ENCODE measurements at regions not wholly inside any gene's neighbourhood (a gene's known extent, or its start where the extent isn't known, plus 50 kb on each side); places are given as distances from the start of the nearest gene placed in this dataset.
A peak's percentile ranks its signal among the peaks of the same experiment; 100 is the strongest.

- Mint-ChIP-seq H3K4me1 (no peaks in the 10 kb centered on the region), H3K27me3 (no peaks in the 10 kb centered on the region), H3K27ac (no peak overlapping the region), H3K4me3 (no peak overlapping the region), H3K9me3 (peaks cover 0 to 19% (median 8%) of the 10 kb centered on the region in 5 donors), H3K36me3 (no peaks in the 10 kb centered on the region)
- POLR2A ChIA-PET, result no interaction called here
- no peaks in the 10 kb centered on the region for H3K9me3 ChIP-seq (ENCODE audit: low read length)
- CTCF ChIA-PET, result no interaction called here
- no peak overlapping the region for H3K4me3 ChIP-seq (ENCODE audit: low read length)
- no peak for DNase-seq
- H3K4me1 ChIP-seq (ENCODE audit: insufficient read depth, low read length), result no peaks in the 10 kb centered on the region
- H3K36me3 ChIP-seq (ENCODE audit: insufficient read depth, low read length), result no peaks in the 10 kb centered on the region
- no peaks in the 10 kb centered on the region for H3K27me3 ChIP-seq (ENCODE audit: insufficient read depth, low read length, poor library complexity, severe bottlenecking)
- no peak overlapping the region for H3K27ac ChIP-seq (ENCODE audit: low read depth, low read length)
Observed at GRCh38 chr4:156568484-156568883, 403.1 kb downstream of the PDGFC start.

GRCh38 chr4:156568041-156568440, 403.6 kb downstream of the PDGFC start:
- POLR2A ChIA-PET, result no interaction called here
- no peaks in the 10 kb centered on the region for H3K27me3 Mint-ChIP-seq

GRCh38 chr4:156560701-156561100, 410.9 kb downstream of the PDGFC start:
- Histone ChIP-seq H3K27me3 (ENCODE audit: insufficient read depth, low read length, poor library complexity, severe bottlenecking) (no peaks in the 10 kb centered on the region), H3K4me3 (ENCODE audit: low read length) (no peak overlapping the region), H3K36me3 (ENCODE audit: insufficient read depth, low read length) (no peaks in the 10 kb centered on the region), H3K9me3 (ENCODE audit: low read length) (no peaks in the 10 kb centered on the region), H3K4me1 (ENCODE audit: insufficient read depth, low read length) (no peaks in the 10 kb centered on the region), H3K27ac (ENCODE audit: low read depth, low read length) (no peak overlapping the region)
- ChIA-PET POLR2A (no interaction called here), CTCF (no interaction called here)
- Mint-ChIP-seq H3K27me3 (no peaks in the 10 kb centered on the region), H3K4me3 (no peak overlapping the region), H3K9me3 (peaks cover 0 to 25% (median 10%) of the 10 kb centered on the region in 5 donors), H3K4me1 (no peaks in the 10 kb centered on the region), H3K27ac (no peak overlapping the region), H3K36me3 (no peaks in the 10 kb centered on the region)
- DNase-seq, result no peak

More at GRCh38 chr4:156568041-156568440, 403.6 kb downstream of the PDGFC start:
- H3K9me3 Mint-ChIP-seq, result peaks cover 0 to 17% (median 8%) of the 10 kb centered on the region in 5 donors
- H3K36me3 ChIP-seq (ENCODE audit: insufficient read depth, low read length), result no peaks in the 10 kb centered on the region
- no peaks in the 10 kb centered on the region for H3K36me3 Mint-ChIP-seq
- no peak overlapping the region for H3K4me3 Mint-ChIP-seq
- no peaks in the 10 kb centered on the region for H3K9me3 ChIP-seq (ENCODE audit: low read length)
- no peaks in the 10 kb centered on the region for H3K27me3 ChIP-seq (ENCODE audit: insufficient read depth, low read length, poor library complexity, severe bottlenecking)
- no peak overlapping the region for H3K27ac Mint-ChIP-seq
- H3K27ac ChIP-seq (ENCODE audit: low read depth, low read length), result no peak overlapping the region
- H3K4me1 ChIP-seq (ENCODE audit: insufficient read depth, low read length), result no peaks in the 10 kb centered on the region
- H3K4me1 Mint-ChIP-seq, result no peaks in the 10 kb centered on the region
- no peak overlapping the region for H3K4me3 ChIP-seq (ENCODE audit: low read length)
- CTCF ChIA-PET, result no interaction called here
- no peak for DNase-seq

DNA sequence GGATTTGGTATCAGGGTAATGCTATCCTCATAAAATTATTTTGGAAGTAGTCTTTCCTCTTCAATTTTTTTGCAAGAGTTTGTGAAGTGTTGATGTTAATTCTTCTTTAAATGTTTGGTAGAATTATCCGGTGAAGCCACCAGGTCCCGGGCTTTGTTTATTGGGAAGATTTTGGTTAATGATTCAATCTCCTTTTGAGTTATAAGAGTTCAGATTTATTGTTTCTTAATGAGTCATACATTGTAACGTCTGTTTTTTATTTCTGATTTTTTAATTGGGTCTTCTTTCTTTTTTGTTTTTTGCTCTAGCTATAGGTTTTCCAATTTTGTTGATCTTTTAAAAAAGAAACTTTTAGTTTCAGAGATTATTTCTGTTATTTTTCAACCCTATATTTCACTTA, 412.3 kb downstream of the PDGFC start:
- H3K4me3 ChIP-seq (ENCODE audit: low read length), result no peak overlapping the region
- no peaks in the 10 kb centered on the region for H3K4me1 Mint-ChIP-seq
- H3K27ac ChIP-seq (ENCODE audit: low read depth, low read length), result no peak overlapping the region
- H3K27me3 ChIP-seq (ENCODE audit: insufficient read depth, low read length, poor library complexity, severe bottlenecking), result no peaks in the 10 kb centered on the region
- no peaks in the 10 kb centered on the region for H3K9me3 ChIP-seq (ENCODE audit: low read length)
- H3K4me1 ChIP-seq (ENCODE audit: insufficient read depth, low read length), result no peaks in the 10 kb centered on the region
- POLR2A ChIA-PET, result no interaction called here
- no peaks in the 10 kb centered on the region for H3K36me3 ChIP-seq (ENCODE audit: insufficient read depth, low read length)
- H3K4me3 Mint-ChIP-seq, result no peak overlapping the region
- no peak for DNase-seq
- CTCF ChIA-PET, result no interaction called here
- no peak overlapping the region for H3K27ac Mint-ChIP-seq
- no peaks in the 10 kb centered on the region for H3K36me3 Mint-ChIP-seq
- peaks cover 2 to 36% (median 13%) of the 10 kb centered on the region in 5 donors for H3K9me3 Mint-ChIP-seq
- H3K27me3 Mint-ChIP-seq, result no peaks in the 10 kb centered on the region

DNA sequence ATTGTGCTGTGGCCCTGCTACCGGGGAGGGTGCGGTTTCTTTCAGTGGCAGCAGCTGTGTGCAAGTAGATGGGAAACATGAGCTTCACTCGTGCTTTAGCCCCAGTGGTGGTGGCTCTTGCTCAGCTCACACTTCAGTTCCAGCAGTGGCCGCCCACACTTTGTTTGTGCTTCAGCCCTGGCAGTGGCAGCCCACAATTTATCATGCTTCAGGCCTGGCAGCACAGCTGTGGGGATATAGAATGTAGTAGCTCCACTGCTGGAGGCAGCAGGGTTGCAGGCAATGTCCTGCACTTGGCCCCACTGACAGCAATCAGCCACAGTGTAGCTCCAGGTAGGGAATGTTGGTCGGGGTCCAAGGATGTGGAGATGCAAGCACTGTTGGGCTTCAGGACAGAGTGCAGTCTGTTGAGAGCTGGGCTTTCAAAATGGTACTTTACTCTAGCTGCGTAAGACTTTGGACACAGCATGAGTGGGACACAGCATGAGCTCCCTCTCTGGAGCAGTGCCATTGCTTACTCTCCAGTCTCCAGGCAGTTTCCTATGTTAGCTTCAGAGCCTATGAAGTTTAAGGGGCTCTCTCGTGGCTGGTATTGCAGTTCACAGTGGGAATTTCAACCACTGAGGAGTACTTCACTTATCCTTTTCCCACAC, 413.1 kb downstream of the PDGFC start:
- no peaks in the 10 kb centered on the region for H3K4me1 Mint-ChIP-seq
- no peak overlapping the region for H3K4me3 Mint-ChIP-seq
- ChIA-PET CTCF (no interaction called here), POLR2A (no interaction called here)
- Histone ChIP-seq H3K9me3 (ENCODE audit: low read length) (no peaks in the 10 kb centered on the region), H3K4me1 (ENCODE audit: insufficient read depth, low read length) (no peaks in the 10 kb centered on the region), H3K27me3 (ENCODE audit: insufficient read depth, low read length, poor library complexity, severe bottlenecking) (no peaks in the 10 kb centered on the region), H3K36me3 (ENCODE audit: insufficient read depth, low read length) (no peaks in the 10 kb centered on the region), H3K27ac (ENCODE audit: low read depth, low read length) (no peak overlapping the region), H3K4me3 (ENCODE audit: low read length) (no peak overlapping the region)
- H3K36me3 Mint-ChIP-seq, result no peaks in the 10 kb centered on the region
- H3K27ac Mint-ChIP-seq, result peak overlapping the region in 1 of 8 donors; percentile 24
- no peak for DNase-seq
- peaks cover 7 to 40% (median 13%) of the 10 kb centered on the region in 5 donors for H3K9me3 Mint-ChIP-seq
- no peaks in the 10 kb centered on the region for H3K27me3 Mint-ChIP-seq

DNA sequence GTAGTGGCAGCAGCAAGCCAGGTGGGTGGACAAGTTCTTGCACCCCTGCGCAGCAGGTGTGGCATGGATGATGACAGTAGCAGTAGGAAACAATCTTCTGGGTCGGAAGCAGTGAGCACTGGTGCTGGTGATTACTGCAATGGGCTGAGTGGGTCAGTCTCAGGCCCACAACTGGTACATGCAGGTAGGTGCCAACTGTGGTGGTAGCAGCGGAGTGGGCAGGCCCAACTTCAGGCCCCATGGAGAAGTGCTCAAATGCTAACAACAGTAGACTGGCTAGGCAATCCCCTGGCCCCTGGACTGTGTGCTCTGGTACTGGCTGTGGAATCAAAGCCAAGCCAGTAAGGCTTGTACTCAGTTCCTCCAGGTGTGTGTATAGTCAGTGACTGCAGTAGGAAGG, 413.7 kb downstream of the PDGFC start:
- Mint-ChIP-seq H3K27ac (no peak overlapping the region), H3K36me3 (no peaks in the 10 kb centered on the region)

DNA sequence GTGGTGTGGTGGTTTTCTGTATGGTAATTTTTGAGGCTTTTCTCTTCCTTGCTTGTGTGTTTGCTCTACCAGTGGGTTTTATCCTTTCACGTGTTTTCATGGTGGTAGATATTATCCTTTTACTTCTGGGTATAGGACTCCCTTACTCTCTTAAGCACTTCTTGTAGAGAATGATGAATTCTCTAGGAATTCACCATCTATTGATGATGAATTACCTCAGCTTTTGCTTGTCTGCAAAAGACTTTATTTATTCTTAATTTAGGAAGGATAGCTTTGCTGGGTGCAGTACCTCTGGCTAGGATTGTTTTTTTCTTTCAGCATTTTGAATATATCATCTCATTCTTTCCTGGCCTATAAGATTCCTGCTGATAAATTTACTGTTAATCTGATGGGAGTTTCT, 415.3 kb downstream of the PDGFC start:
- H3K27ac ChIP-seq (ENCODE audit: low read depth, low read length), result no peak overlapping the region
- peaks cover 8 to 47% (median 16%) of the 10 kb centered on the region in 5 donors for H3K9me3 Mint-ChIP-seq
- DNase-seq, result no peak
- H3K4me1 Mint-ChIP-seq, result no peaks in the 10 kb centered on the region
- H3K36me3 Mint-ChIP-seq, result no peaks in the 10 kb centered on the region
- no peak overlapping the region for H3K27ac Mint-ChIP-seq
- CTCF ChIA-PET, result no interaction called here
- H3K27me3 ChIP-seq (ENCODE audit: insufficient read depth, low read length, poor library complexity, severe bottlenecking), result no peaks in the 10 kb centered on the region
- no peaks in the 10 kb centered on the region for H3K4me1 ChIP-seq (ENCODE audit: insufficient read depth, low read length)
- no peaks in the 10 kb centered on the region for H3K27me3 Mint-ChIP-seq
- no peak overlapping the region for H3K4me3 ChIP-seq (ENCODE audit: low read length)
- H3K9me3 ChIP-seq (ENCODE audit: low read length), result no peaks in the 10 kb centered on the region
- no peaks in the 10 kb centered on the region for H3K36me3 ChIP-seq (ENCODE audit: insufficient read depth, low read length)
- POLR2A ChIA-PET, result no interaction called here
- no peak overlapping the region for H3K4me3 Mint-ChIP-seq

More for the DNA sequence above, 413.7 kb downstream of the PDGFC start:
- no peak for DNase-seq
- no peak overlapping the region for H3K4me3 Mint-ChIP-seq
- POLR2A ChIA-PET, result no interaction called here
- H3K36me3 ChIP-seq (ENCODE audit: insufficient read depth, low read length), result no peaks in the 10 kb centered on the region
- H3K27me3 Mint-ChIP-seq, result no peaks in the 10 kb centered on the region
- no peak overlapping the region for H3K27ac ChIP-seq (ENCODE audit: low read depth, low read length)
- CTCF ChIA-PET, result no interaction called here
- H3K4me1 ChIP-seq (ENCODE audit: insufficient read depth, low read length), result no peaks in the 10 kb centered on the region
- no peaks in the 10 kb centered on the region for H3K4me1 Mint-ChIP-seq
- H3K9me3 ChIP-seq (ENCODE audit: low read length), result no peaks in the 10 kb centered on the region
- H3K27me3 ChIP-seq (ENCODE audit: insufficient read depth, low read length, poor library complexity, severe bottlenecking), result no peaks in the 10 kb centered on the region
- no peak overlapping the region for H3K4me3 ChIP-seq (ENCODE audit: low read length)
- peaks cover 7 to 44% (median 13%) of the 10 kb centered on the region in 5 donors for H3K9me3 Mint-ChIP-seq

DNA sequence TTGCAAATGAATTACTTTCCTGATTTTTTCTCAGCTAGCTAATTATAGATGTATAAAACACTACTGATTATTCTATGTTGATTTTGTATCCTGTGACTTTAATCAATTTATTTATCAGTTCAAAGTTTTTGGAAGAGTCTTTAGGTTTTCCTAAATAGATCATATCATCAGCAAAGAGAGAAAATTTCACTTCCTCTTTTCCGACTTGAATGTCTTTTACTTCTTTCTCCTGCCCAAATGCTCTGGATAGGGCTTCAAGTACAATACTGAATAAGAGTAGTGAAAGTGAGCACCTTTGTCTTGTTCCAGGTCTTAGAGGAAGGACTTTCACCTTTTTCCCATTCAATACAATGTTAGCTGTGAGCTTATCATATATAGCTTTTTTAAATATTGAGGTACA, 417.9 kb downstream of the PDGFC start:
- H3K36me3 Mint-ChIP-seq, result no peaks in the 10 kb centered on the region
- Histone ChIP-seq H3K27me3 (ENCODE audit: insufficient read depth, low read length, poor library complexity, severe bottlenecking) (no peaks in the 10 kb centered on the region), H3K4me1 (ENCODE audit: insufficient read depth, low read length) (no peaks in the 10 kb centered on the region), H3K27ac (ENCODE audit: low read depth, low read length) (no peak overlapping the region), H3K9me3 (ENCODE audit: low read length) (no peaks in the 10 kb centered on the region), H3K36me3 (ENCODE audit: insufficient read depth, low read length) (no peaks in the 10 kb centered on the region), H3K4me3 (ENCODE audit: low read length) (no peak overlapping the region)
- DNase-seq, result no peak
- CTCF ChIA-PET, result no interaction called here
- H3K4me3 Mint-ChIP-seq, result no peak overlapping the region
- H3K27ac Mint-ChIP-seq, result no peak overlapping the region
- H3K4me1 Mint-ChIP-seq, result no peaks in the 10 kb centered on the region
- POLR2A ChIA-PET, result no interaction called here
- no peaks in the 10 kb centered on the region for H3K27me3 Mint-ChIP-seq
- H3K9me3 Mint-ChIP-seq, result peaks cover 7 to 43% (median 11%) of the 10 kb centered on the region in 5 donors

DNA sequence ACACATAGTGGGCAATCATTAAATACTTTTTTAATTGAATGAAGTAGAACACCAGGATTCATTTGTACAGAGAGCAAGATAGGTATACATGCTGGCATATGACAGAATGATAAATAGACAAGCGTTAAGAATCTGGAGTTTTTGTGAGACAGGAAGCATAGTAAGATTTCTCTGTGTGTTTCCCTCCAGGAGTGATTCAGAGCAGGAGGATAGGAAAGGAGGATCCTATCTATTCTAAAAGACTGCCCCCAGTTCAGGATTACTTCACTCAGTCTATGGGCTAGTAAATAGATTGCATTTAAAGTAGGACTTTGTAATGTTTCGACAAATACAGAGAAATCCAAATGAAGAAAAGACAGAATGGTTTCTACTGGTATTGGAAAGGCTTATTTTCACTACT, 423.7 kb downstream of the PDGFC start:
- ChIA-PET POLR2A (no interaction called here), CTCF (no interaction called here)
- H3K36me3 Mint-ChIP-seq, result no peaks in the 10 kb centered on the region
- peaks cover 0 to 17% (median 8%) of the 10 kb centered on the region in 5 donors for H3K9me3 Mint-ChIP-seq
- no peaks in the 10 kb centered on the region for H3K27me3 ChIP-seq (ENCODE audit: insufficient read depth, low read length, poor library complexity, severe bottlenecking)
- H3K36me3 ChIP-seq (ENCODE audit: insufficient read depth, low read length), result no peaks in the 10 kb centered on the region
- no peaks in the 10 kb centered on the region for H3K4me1 ChIP-seq (ENCODE audit: insufficient read depth, low read length)
- H3K4me3 ChIP-seq (ENCODE audit: low read length), result no peak overlapping the region
- no peaks in the 10 kb centered on the region for H3K27me3 Mint-ChIP-seq
- H3K4me1 Mint-ChIP-seq, result no peaks in the 10 kb centered on the region
- H3K27ac Mint-ChIP-seq, result no peak overlapping the region
- no peak overlapping the region for H3K27ac ChIP-seq (ENCODE audit: low read depth, low read length)
- no peak overlapping the region for H3K4me3 Mint-ChIP-seq
- DNase-seq, result no peak
- H3K9me3 ChIP-seq (ENCODE audit: low read length), result no peaks in the 10 kb centered on the region

Measured in CD8-positive, alpha-beta memory T cell (primary cell).